GM23338 (cell line): ENCODE measurements at regions not wholly inside any gene's neighbourhood (a gene's known extent, or its start where the extent isn't known, plus 50 kb on each side); places are given as distances from the start of the nearest gene placed in this dataset.

Experiments used
- ATAC-seq: fragments of 200-7000 bp; cut with Tn5 transposase; 3 replicates; pipeline ENCODE4 v1.9.1; 2020
- DNase-seq: peaks from one replicate; pipeline ENCODE4 v3.0.0-alpha.2; 2015; ENCODE audit warnings: low spot score
- H2AFZ ChIP-seq: fragments of 200-600 bp; sonication (generic); 2 replicates; pipeline ENCODE4 v1.8.0; 2016; ENCODE audit warnings: antibody characterized with exemption, mild to moderate bottlenecking, moderate library complexity
- H3F3A ChIP-seq: fragments of 200-600 bp; sonication (generic); replicated peaks from 2 replicates; pipeline ENCODE4 v1.8.0; 2017; ENCODE audit warnings: antibody characterized with exemption, mixed run types, low read depth
- H3K27ac ChIP-seq: fragments of 200-600 bp; sonication (generic); 2 replicates; pipeline ENCODE4 v1.6.1; 2016; ENCODE audit warnings: low read depth
- H3K27me3 ChIP-seq: fragments of 200-600 bp; sonication (generic); 2 replicates; pipeline ENCODE4 v1.8.0; 2016; ENCODE audit warnings: mild to moderate bottlenecking, mixed run types, moderate library complexity; ENCODE audit not compliant: insufficient read depth
- H3K36me3 ChIP-seq: fragments of 200-600 bp; sonication (generic); 2 replicates; pipeline ENCODE4 v1.8.0; 2016; ENCODE audit warnings: mild to moderate bottlenecking; ENCODE audit not compliant: insufficient read depth
- H3K4me1 ChIP-seq: fragments of 200-600 bp; sonication (generic); 2 replicates; pipeline ENCODE4 v1.8.0; 2016; ENCODE audit warnings: mild to moderate bottlenecking, moderate library complexity; ENCODE audit not compliant: insufficient read depth
- H3K4me2 ChIP-seq: fragments of 200-600 bp; sonication (generic); 2 replicates; pipeline ENCODE4 v1.7.1; 2017; ENCODE audit warnings: mixed run types
- H3K4me3 ChIP-seq: fragments of 200-600 bp; sonication (generic); 2 replicates; pipeline ENCODE4 v1.6.1; 2016; ENCODE audit warnings: mixed run types
- H3K79me2 ChIP-seq: fragments of 200-600 bp; sonication (generic); replicated peaks from 2 replicates; pipeline ENCODE4 v1.8.0; 2017; ENCODE audit warnings: mild to moderate bottlenecking; ENCODE audit not compliant: insufficient read depth
- H3K9me2 ChIP-seq: fragments of 200-600 bp; sonication (generic); 2 replicates; pipeline ENCODE4 v1.8.0; 2017; ENCODE audit not compliant: insufficient read depth
- H4K20me1 ChIP-seq: fragments of 200-600 bp; sonication (generic); replicated peaks from 2 replicates; pipeline ENCODE4 v1.8.0; 2017; ENCODE audit warnings: mild to moderate bottlenecking; ENCODE audit not compliant: insufficient read depth
- H3K27ac Mint-ChIP-seq: 2 replicates; pipeline ENCODE4 v1.8.0; 2020; ENCODE audit warnings: inconsistent platforms, mild to moderate bottlenecking, moderate library complexity, mixed read lengths
- H3K27me3 Mint-ChIP-seq: 3 replicates; pipeline ENCODE4 v1.8.0; 2022; ENCODE audit warnings: low read depth, mild to moderate bottlenecking, moderate library complexity, mixed read lengths, inconsistent platforms; ENCODE audit not compliant: insufficient read depth, poor library complexity
- H3K36me3 Mint-ChIP-seq: 3 replicates; pipeline ENCODE4 v1.8.0; 2021; ENCODE audit warnings: low read depth, mild to moderate bottlenecking, inconsistent platforms, moderate library complexity, mixed read lengths
- H3K4me1 Mint-ChIP-seq: 3 replicates; pipeline ENCODE4 v1.8.0; 2020; ENCODE audit warnings: mild to moderate bottlenecking, inconsistent platforms, mixed read lengths
- H3K4me3 Mint-ChIP-seq: 3 replicates; pipeline ENCODE4 v1.8.0; 2021; ENCODE audit warnings: moderate library complexity, mild to moderate bottlenecking, inconsistent platforms, mixed read lengths
- H3K9me3 Mint-ChIP-seq: 3 replicates; pipeline ENCODE4 v1.8.0; 2020; ENCODE audit warnings: moderate library complexity, mild to moderate bottlenecking, inconsistent platforms, mixed read lengths
- CREB1 ChIP-seq: fragments of 250-450 bp; sonication (Bioruptor Pico); IDR thresholded peaks from 2 replicates; pipeline ENCODE4 v1.5.0; 2020; ENCODE audit warnings: low read depth, mild to moderate bottlenecking, moderate library complexity
- CTCF ChIP-seq, 2 experiments: fragments of 200-600 bp in 1 of 2; sonication (generic) in 1 of 2; conservative IDR thresholded peaks; 2 replicates each; pipeline versions ENCODE4 v1.5.1 to v1.6.1; 2016 to 2017; ENCODE audit warnings: antibody characterized with exemption in 2 of 2, low read depth in 2 of 2, mild to moderate bottlenecking in 2 of 2, moderate library complexity in 1 of 2
- ETS1 ChIP-seq: IDR thresholded peaks from 2 replicates; pipeline ENCODE4 v1.6.1; 2016; ENCODE audit warnings: antibody characterized with exemption
- EZH2 ChIP-seq: fragments of 200-600 bp; sonication (generic); IDR thresholded peaks from one replicate; pipeline ENCODE4 v1.8.0; 2017; ENCODE audit warnings: antibody characterized with exemption, mild to moderate bottlenecking, low read depth; ENCODE audit not compliant: unreplicated experiment
- EZH2phosphoT487 ChIP-seq: fragments of 200-600 bp; sonication (generic); IDR thresholded peaks from one replicate; pipeline ENCODE4 v1.8.1; 2018; ENCODE audit warnings: antibody characterized with exemption; ENCODE audit not compliant: unreplicated experiment
- JUNB ChIP-seq: IDR thresholded peaks from one replicate; pipeline ENCODE4 v1.6.1; 2016; ENCODE audit warnings: antibody characterized with exemption; ENCODE audit not compliant: unreplicated experiment
- NANOG ChIP-seq: IDR thresholded peaks from 2 replicates; pipeline ENCODE4 v1.6.1; 2016; ENCODE audit warnings: antibody characterized with exemption, borderline replicate concordance
- POLR2AphosphoS5 ChIP-seq: IDR thresholded peaks from 2 replicates; pipeline ENCODE4 v1.6.1; 2016; ENCODE audit warnings: antibody characterized with exemption, low read depth
- REST ChIP-seq: IDR thresholded peaks from one replicate; pipeline ENCODE4 v1.6.1; 2018; ENCODE audit warnings: antibody characterized with exemption; ENCODE audit not compliant: unreplicated experiment
- STAT1 ChIP-seq: IDR thresholded peaks from one replicate; pipeline ENCODE4 v1.6.1; 2016; ENCODE audit warnings: antibody characterized with exemption; ENCODE audit not compliant: unreplicated experiment
- ZNF114 ChIP-seq: fragments of 250-450 bp; sonication (Bioruptor Pico); IDR thresholded peaks from 2 replicates; pipeline ENCODE4 v1.5.0; 2020; ENCODE audit warnings: mild to moderate bottlenecking, moderate library complexity
- ZNF331 ChIP-seq: fragments of 250-450 bp; sonication (Bioruptor Pico); IDR thresholded peaks from 2 replicates; pipeline ENCODE4 v1.5.0; 2020; ENCODE audit warnings: low read depth, mild to moderate bottlenecking, moderate library complexity
- ZNF462 ChIP-seq: fragments of 250-450 bp; sonication (Bioruptor Pico); IDR thresholded peaks from 2 replicates; pipeline ENCODE4 v1.5.0; 2020; ENCODE audit warnings: mild to moderate bottlenecking, moderate library complexity

- Mint-ChIP-seq H3K36me3 (no peaks in the 10 kb centered on the region), H3K4me1 (peaks cover 14% of the 10 kb centered on the region), H3K4me3 (no peak overlapping the region), H3K27ac (no peak overlapping the region), H3K27me3 (no peaks in the 10 kb centered on the region), H3K9me3 (no peaks in the 10 kb centered on the region)
- H3K79me2 ChIP-seq, result no peaks in the 10 kb centered on the region
- H3F3A ChIP-seq, result no peaks in the 10 kb centered on the region
- no peaks in the 10 kb centered on the region for H3K9me2 ChIP-seq
- no peaks in the 10 kb centered on the region for H3K36me3 ChIP-seq
- DNase-seq (no peak), ATAC-seq (no peak)
- no peak overlapping the region for H3K4me3 ChIP-seq
- TF ChIP-seq ZNF462 (CRISPR knock-in tag) (no peak), CREB1 (no peak), NANOG (no peak), ZNF114 (CRISPR knock-in tag) (no peak), CTCF (conservative IDR thresholded peaks at IDR 0.05; ENCODE audit: low read depth in 2 of 2) (no peak), ZNF331 (CRISPR knock-in tag) (no peak), STAT1 (no peak), EZH2 (no peak), JUNB (no peak), ETS1 (no peak), EZH2phosphoT487 (no peak), POLR2AphosphoS5 (no peak), REST (no peak)
- no peak overlapping the region for H3K4me2 ChIP-seq
- H3K4me1 ChIP-seq, result peaks cover 3% of the 10 kb centered on the region; the same call in 1 of the 2 replicates
- H2AFZ ChIP-seq, result no peak overlapping the region
- no peak overlapping the region for H3K27ac ChIP-seq
- no peaks in the 10 kb centered on the region for H3K27me3 ChIP-seq
- no peaks in the 10 kb centered on the region for H4K20me1 ChIP-seq
These were observed 202.4 kb downstream of the KCTD12 start for GRCh38 chr13:76683854-76684253.
